B cell (primary cell): ENCODE measurements at regions not wholly inside any gene's neighbourhood (a gene's known extent, or its start where the extent isn't known, plus 50 kb on each side); places are given as distances from the start of the nearest gene placed in this dataset.

ENCODE experiments used
- ATAC-seq: fragments of 200-7000 bp; cut with Tn5 transposase; one replicate; pipeline ENCODE4 v1.10.0; 2021; ENCODE audit warnings: low read depth, mild to moderate bottlenecking, moderate number of reproducible peaks, moderate library complexity
- CTCF ChIA-PET: fragments of 350-600 bp; sonication (Branson Sonifier 250); formaldehyde crosslinking; loops from one replicate; lab custom pipeline; 2021; ENCODE audit warnings: antibody characterized with exemption, inconsistent platforms; lab: Charles Lee
- POLR2A ChIA-PET: fragments of 350-600 bp; sonication (Branson Sonifier 250); formaldehyde crosslinking; loops from one replicate; lab custom pipeline; 2021; ENCODE audit warnings: antibody characterized with exemption; lab: Charles Lee
- DNase-seq: peaks from one replicate; pipeline ENCODE4 v3.0.0; 2013
- H2AFZ ChIP-seq: 2 replicates; pipeline ENCODE4 v1.6.1; 2012; ENCODE audit warnings: mild to moderate bottlenecking, low read depth, low read length; ENCODE audit not compliant: insufficient read depth, poor library complexity, severe bottlenecking
- H3K27ac ChIP-seq, 2 donors: 1 replicate in 1 of 2; 2 replicates in 1 of 2; pipeline ENCODE4 v1.5.1; 2012 to 2013; ENCODE audit warnings: low read length in 2 of 2, mild to moderate bottlenecking in 2 of 2, moderate library complexity in 1 of 2
- H3K27me3 ChIP-seq, 4 experiments: fragments of 200-600 bp in 1 of 4; sonication (generic) in 1 of 4; replicated peaks in 1 of 4; 1 replicate in 2 of 4; 2 replicates in 2 of 4; pipeline versions ENCODE4 v1.6.1 to v1.7.0; 2013 to 2016; ENCODE audit warnings: low read length in 3 of 4, mild to moderate bottlenecking in 2 of 4, mixed read lengths in 1 of 4, moderate library complexity in 1 of 4; ENCODE audit not compliant: insufficient read depth in 4 of 4, control insufficient read depth in 3 of 4; ENCODE audit errors: control extremely low read depth in 1 of 4
- H3K36me3 ChIP-seq, 2 experiments: replicated peaks in 1 of 2; 1 replicate in 1 of 2; 2 replicates in 1 of 2; pipeline versions ENCODE4 v1.6.1 to v1.7.1; 2013; ENCODE audit warnings: low read length in 1 of 2; ENCODE audit not compliant: insufficient read depth in 2 of 2, control insufficient read depth in 1 of 2; ENCODE audit errors: control extremely low read depth in 1 of 2, extremely low read depth in 1 of 2
- H3K4me1 ChIP-seq, 2 donors: fragments of 200-600 bp in 1 of 2; sonication (generic) in 1 of 2; 1 replicate in 1 of 2; 2 replicates in 1 of 2; pipeline versions ENCODE4 v1.5.1 to v1.6.1; 2013 to 2017; ENCODE audit warnings: low read length in 2 of 2; ENCODE audit not compliant: control insufficient read depth in 2 of 2, insufficient read depth in 2 of 2
- H3K4me2 ChIP-seq: replicated peaks from 2 replicates; pipeline ENCODE3; 2012; ENCODE audit warnings: mild to moderate bottlenecking, low read depth, low read length; ENCODE audit not compliant: poor library complexity, severe bottlenecking
- H3K4me3 ChIP-seq, 5 experiments: fragments of 200-600 bp in 1 of 5; sonication (generic) in 1 of 5; 1 replicate in 3 of 5; 2 replicates in 2 of 5; pipeline versions ENCODE4 v1.5.1 to v1.7.0; 2011 to 2016; ENCODE audit warnings: low read length in 4 of 5, mild to moderate bottlenecking in 4 of 5, low read depth in 2 of 5, control low read depth in 1 of 5, moderate library complexity in 1 of 5; ENCODE audit not compliant: insufficient read depth in 1 of 5; ENCODE audit errors: control extremely low read depth in 1 of 5, extremely low read depth in 1 of 5
- H3K79me2 ChIP-seq: fragments of 200-600 bp; sonication (generic); one replicate; pipeline ENCODE4 v1.6.0; 2016; ENCODE audit warnings: low read length; ENCODE audit not compliant: control insufficient read depth, insufficient read depth
- H3K9ac ChIP-seq: fragments of 200-600 bp; sonication (generic); 2 replicates; pipeline ENCODE4 v1.6.1; 2017; ENCODE audit warnings: mild to moderate bottlenecking, low read length, moderate library complexity
- H3K9me3 ChIP-seq, 3 donors: one replicate each; pipeline versions ENCODE4 v1.6.1 to v1.7.1; 2013; ENCODE audit warnings: low read length in 2 of 3; ENCODE audit not compliant: control insufficient read depth in 2 of 3, insufficient read depth in 1 of 3; ENCODE audit errors: control extremely low read depth in 1 of 3
- H4K20me1 ChIP-seq: 2 replicates; pipeline ENCODE4 v1.6.0; 2012; ENCODE audit warnings: mild to moderate bottlenecking, low read length; ENCODE audit not compliant: insufficient read depth, control insufficient read depth, poor library complexity, severe bottlenecking
- H3K27ac Mint-ChIP-seq: one replicate; pipeline ENCODE4 v1.8.0; 2021; ENCODE audit warnings: mixed read lengths
- H3K27me3 Mint-ChIP-seq: one replicate; pipeline ENCODE4 v1.8.0; 2021; ENCODE audit warnings: mixed read lengths
- H3K4me1 Mint-ChIP-seq: one replicate; pipeline ENCODE4 v1.8.0; 2021; ENCODE audit warnings: mixed read lengths
- H3K4me3 Mint-ChIP-seq: one replicate; pipeline ENCODE4 v1.8.0; 2021; ENCODE audit warnings: mixed read lengths
- H3K9me3 Mint-ChIP-seq: one replicate; pipeline ENCODE4 v1.8.0; 2022; ENCODE audit warnings: mixed read lengths; ENCODE audit not compliant: insufficient read depth
- EZH2 ChIP-seq: IDR thresholded peaks from 2 replicates; pipeline ENCODE4 v1.6.1; 2012; ENCODE audit warnings: borderline replicate concordance, low read depth, mild to moderate bottlenecking, moderate library complexity, low read length; ENCODE audit not compliant: insufficient read depth, poor library complexity, severe bottlenecking
- WGBS: methylation state at CpG from one replicate; pipeline ENCODE4 v1.1.5; 2013; ENCODE audit warnings: missing lambda C conversion rate; ENCODE audit not compliant: insufficient coverage; 5-methylcytosine and 5-hydroxymethylcytosine counted together
- intact Hi-C: fragments of 100-400 bp; cut with micrococcal nuclease; formaldehyde crosslinking; loops from one replicate; pipeline ENCODE4 v1.10.0; 2022
- TF ChIP-seq, protein P1 (sequence below): fragments of 200-600 bp; IDR thresholded peaks from one replicate; pipeline ENCODE4 v1.8.0; 2022; ENCODE audit warnings: antibody characterized with exemption, mild to moderate bottlenecking

DNA sequence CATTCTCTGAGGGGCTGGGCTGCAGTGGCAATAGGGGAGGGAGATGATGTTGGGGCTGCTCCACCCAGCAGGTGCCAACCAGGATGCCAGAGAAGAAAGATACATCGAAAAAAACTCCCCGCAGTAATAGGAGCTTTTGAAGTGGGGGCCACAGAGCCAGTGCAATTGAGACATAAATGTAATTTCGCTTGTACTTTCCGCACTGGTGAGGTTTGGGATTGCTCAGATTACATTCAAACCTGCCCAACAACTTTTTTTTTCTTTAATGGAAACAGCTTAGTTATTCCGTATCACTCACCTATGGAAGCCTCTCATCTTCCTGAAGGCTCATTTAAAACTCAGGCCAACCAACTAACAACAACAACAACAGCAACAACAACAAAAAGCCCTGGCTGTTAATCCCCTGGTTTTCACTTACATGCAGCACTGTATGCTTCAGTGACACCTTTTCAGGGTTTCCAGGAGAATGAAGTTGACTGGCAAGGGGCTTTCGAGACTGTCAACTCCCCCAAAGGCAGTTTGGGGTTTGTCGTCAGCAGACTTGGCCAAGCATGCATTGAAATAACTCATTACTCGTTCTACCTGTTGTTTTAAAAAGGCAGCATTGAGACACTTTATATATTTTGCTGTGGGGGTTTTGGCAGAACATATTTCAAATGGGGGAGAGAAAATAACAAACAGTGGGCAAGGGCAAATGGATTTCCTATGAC lies 163.8 kb downstream of the EBLN2 start:
- CTCF ChIA-PET = no interaction called here
- DNase-seq (no peak), ATAC-seq (no peak)
- Histone ChIP-seq H2AFZ (no peak overlapping the region), H3K4me2 (no peak overlapping the region), H3K4me1 (no peaks in the 10 kb centered on the region), H3K27me3 (no peaks in the 10 kb centered on the region), H3K36me3 (no peaks in the 10 kb centered on the region), H3K9ac (no peak overlapping the region), H3K9me3 (no peaks in the 10 kb centered on the region), H3K27ac (no peak overlapping the region), H3K79me2 (no peaks in the 10 kb centered on the region), H3K4me3 (no peak overlapping the region), H4K20me1 (no peaks in the 10 kb centered on the region)
- TF ChIP-seq EZH2 = no peak
- TF ChIP-seq, protein P1, sequence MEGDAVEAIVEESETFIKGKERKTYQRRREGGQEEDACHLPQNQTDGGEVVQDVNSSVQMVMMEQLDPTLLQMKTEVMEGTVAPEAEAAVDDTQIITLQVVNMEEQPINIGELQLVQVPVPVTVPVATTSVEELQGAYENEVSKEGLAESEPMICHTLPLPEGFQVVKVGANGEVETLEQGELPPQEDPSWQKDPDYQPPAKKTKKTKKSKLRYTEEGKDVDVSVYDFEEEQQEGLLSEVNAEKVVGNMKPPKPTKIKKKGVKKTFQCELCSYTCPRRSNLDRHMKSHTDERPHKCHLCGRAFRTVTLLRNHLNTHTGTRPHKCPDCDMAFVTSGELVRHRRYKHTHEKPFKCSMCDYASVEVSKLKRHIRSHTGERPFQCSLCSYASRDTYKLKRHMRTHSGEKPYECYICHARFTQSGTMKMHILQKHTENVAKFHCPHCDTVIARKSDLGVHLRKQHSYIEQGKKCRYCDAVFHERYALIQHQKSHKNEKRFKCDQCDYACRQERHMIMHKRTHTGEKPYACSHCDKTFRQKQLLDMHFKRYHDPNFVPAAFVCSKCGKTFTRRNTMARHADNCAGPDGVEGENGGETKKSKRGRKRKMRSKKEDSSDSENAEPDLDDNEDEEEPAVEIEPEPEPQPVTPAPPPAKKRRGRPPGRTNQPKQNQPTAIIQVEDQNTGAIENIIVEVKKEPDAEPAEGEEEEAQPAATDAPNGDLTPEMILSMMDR = no peak
- POLR2A ChIA-PET = no interaction called here
- Mint-ChIP-seq H3K27ac (no peak overlapping the region), H3K4me1 (no peaks in the 10 kb centered on the region), H3K9me3 (no peaks in the 10 kb centered on the region), H3K4me3 (no peak overlapping the region), H3K27me3 (no peaks in the 10 kb centered on the region)
- intact Hi-C loops = no loop called here
- 86% methylated on average over 2 of the region's 8 CpGs for WGBS

DNA sequence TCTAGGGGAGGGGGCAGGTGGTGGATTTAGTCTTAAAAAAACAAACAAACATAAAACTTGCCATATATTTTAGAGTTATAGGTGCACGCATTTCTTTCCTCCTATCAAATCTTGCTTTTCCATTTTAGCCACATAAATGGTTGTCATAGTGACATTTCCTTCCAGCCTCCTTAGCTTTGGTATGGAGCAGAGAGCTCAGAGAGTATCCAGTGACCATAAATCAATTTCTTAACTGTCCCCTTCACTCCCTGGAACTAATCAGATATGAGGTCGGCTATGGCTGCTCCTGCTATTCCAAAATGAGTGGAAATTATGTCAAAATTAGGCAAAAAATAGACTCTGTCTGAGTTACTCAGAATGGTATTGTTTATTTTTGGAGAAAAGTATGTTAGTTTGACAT lies 164.5 kb downstream of the EBLN2 start:
- ChIA-PET CTCF (no interaction called here), POLR2A (no interaction called here)
- Mint-ChIP-seq H3K27ac (no peak overlapping the region), H3K27me3 (no peaks in the 10 kb centered on the region), H3K9me3 (no peaks in the 10 kb centered on the region), H3K4me3 (no peak overlapping the region), H3K4me1 (no peaks in the 10 kb centered on the region)
- no peak for ATAC-seq
- no peak overlapping the region for H2AFZ ChIP-seq
- no peak overlapping the region for H3K4me3 ChIP-seq
- H4K20me1 ChIP-seq = no peaks in the 10 kb centered on the region
- H3K4me2 ChIP-seq = no peak overlapping the region
- no peak overlapping the region for H3K27ac ChIP-seq
- 80% methylated on average over 1 of the region's 2 CpGs for WGBS
- TF ChIP-seq, protein P1 = no peak
- no peak for TF ChIP-seq EZH2
- H3K9me3 ChIP-seq = no peaks in the 10 kb centered on the region
- no peak overlapping the region for H3K9ac ChIP-seq
- H3K27me3 ChIP-seq = no peaks in the 10 kb centered on the region
- intact Hi-C loops = no loop called here
- no peaks in the 10 kb centered on the region for H3K79me2 ChIP-seq
- H3K4me1 ChIP-seq = no peaks in the 10 kb centered on the region
- no peaks in the 10 kb centered on the region for H3K36me3 ChIP-seq
- no peak for DNase-seq
